ENCODE measurements at regions not wholly inside any gene's neighbourhood (a gene's known extent, or its start where the extent isn't known, plus 50 kb on each side); places are given as distances from the start of the nearest gene placed in this dataset.

- Histone ChIP-seq H3K23ac (ENCODE audit: insufficient read length) (no peak overlapping the region), H2BK12ac (ENCODE audit: low read depth, low read length) (no peak overlapping the region), H3K9ac (replicated peaks in 1 of 4; ENCODE audit: extremely low read depth in 1 of 4, low read depth in 3 of 4, low read length in 3 of 4) (no peak overlapping the region), H4K8ac (ENCODE audit: extremely low read depth, insufficient read depth, low read length) (no peak overlapping the region), H4K91ac (replicated peaks; ENCODE audit: insufficient read length, low read length) (no peak overlapping the region), H3K36me3 (ENCODE audit: control insufficient read depth in 2 of 4, insufficient read depth in 4 of 4, low read length in 3 of 4) (no peaks in the 10 kb centered on the region), H2AK5ac (ENCODE audit: low read depth, low read length) (no peak overlapping the region), H3K23me2 (ENCODE audit: low read depth, low read length) (no peaks in the 10 kb centered on the region), H3K27ac (ENCODE audit: low read depth, low read length) (no peak overlapping the region), H3K18ac (ENCODE audit: extremely low read depth, low read length) (no peak overlapping the region; the same call in 1 of the 2 replicates), H3K4me2 (ENCODE audit: insufficient read depth in 1 of 2, low read depth in 2 of 2, low read length in 2 of 2) (peak overlapping the region in 1 of 2 experiments; percentile 64; a peak in 1 of 4 replicates), H3K56ac (replicated peaks; ENCODE audit: insufficient read length, low read depth, low read length) (no peak overlapping the region), H2BK15ac (ENCODE audit: low read length) (no peak overlapping the region), H2BK5ac (ENCODE audit: low read depth, low read length) (no peak overlapping the region), H4K5ac (ENCODE audit: insufficient read length, low read depth, low read length) (no peak overlapping the region), H2BK20ac (ENCODE audit: low read length) (no peak overlapping the region), H3K14ac (ENCODE audit: insufficient read length) (no peak overlapping the region), H2BK120ac (replicated peaks; ENCODE audit: low read depth, low read length) (no peak overlapping the region), H2AFZ (ENCODE audit: low read length) (no peak overlapping the region), H3K4me3 (ENCODE audit: extremely low read depth in 1 of 4, insufficient read depth in 2 of 4, low read depth in 3 of 4, low read length in 4 of 4) (no peak overlapping the region), H4K20me1 (replicated peaks in 1 of 2; ENCODE audit: control insufficient read depth in 1 of 2, insufficient read depth in 2 of 2, low read length in 2 of 2) (no peaks in the 10 kb centered on the region), H3K79me1 (ENCODE audit: low read depth, low read length) (no peaks in the 10 kb centered on the region), H3K4ac (replicated peaks; ENCODE audit: insufficient read length, low read depth, low read length) (no peak overlapping the region), H3K9me3 (ENCODE audit: insufficient read depth in 2 of 2, low read depth in 1 of 2, low read length in 1 of 2) (no peaks in the 10 kb centered on the region), H3K79me2 (ENCODE audit: control insufficient read depth in 1 of 2, insufficient read depth in 2 of 2, low read length in 2 of 2) (no peaks in the 10 kb centered on the region), H3K4me1 (replicated peaks in 1 of 4; ENCODE audit: control insufficient read depth in 3 of 4, insufficient read depth in 4 of 4, low read length in 3 of 4) (peaks cover 0 to 9% (median 5%) of the 10 kb centered on the region in 4 experiments; a peak in 4 of 7 replicates), H3K27me3 (replicated peaks in 1 of 4; ENCODE audit: control insufficient read depth in 3 of 4, extremely low read depth in 1 of 4, insufficient read depth in 3 of 4, low read length in 3 of 4) (peaks cover 0 to 10% (median 2%) of the 10 kb centered on the region in 4 experiments; a peak in 3 of 7 replicates)
- 92% methylated on average over 5 of the region's 8 CpGs; no CpG with 5 or more reads in 1 of the 2 experiments for WGBS, 2 experiments (ENCODE audit: extremely low coverage in 1 of 2, insufficient coverage in 1 of 2, insufficient read length in 1 of 2, insufficient replicate concordance in 2 of 2, low coverage in 1 of 2, low lambda C conversion rate in 2 of 2, missing lambda C conversion rate in 1 of 2)
- ChIA-PET CTCF (ENCODE audit: partially characterized antibody) (interaction anchor here (1.2 kb wide), 1 partner anchor 18 kb away, joined by 4 read pairs; no protein-coding TSS in a partner anchor), POLR2A (ENCODE audit: partially characterized antibody) (no interaction called here)
- DNase-seq (ENCODE audit: low read depth in 1 of 2, low spot score in 2 of 2) (no peak), FAIRE-seq (no peak)
- no peak for TF ChIP-seq KDM4A (IDR thresholded peaks at IDR 0.05; ENCODE audit: low read depth, low read length, severe bottlenecking)
- no peak for TF ChIP-seq POLR2A (IDR thresholded peaks at IDR 0.05; ENCODE audit: control extremely low read depth in 1 of 2, low read depth in 2 of 2, low read length in 2 of 2)
- no peak for TF ChIP-seq SP4 (IDR thresholded peaks at IDR 0.05; ENCODE audit: low read length)
- no peak for TF ChIP-seq PHF8 (conservative IDR thresholded peaks at IDR 0.05; ENCODE audit: low read depth, low read length)
These were observed 64.3 kb downstream of the HOXA1 start for GRCh38 chr7:27031289-27032172.
